H1 (cell line): ENCODE measurements at regions not wholly inside any gene's neighbourhood (a gene's known extent, or its start where the extent isn't known, plus 50 kb on each side); places are given as distances from the start of the nearest gene placed in this dataset.

Experiments used
- CTCF ChIA-PET: fragments of 300-600 bp; sonication (Branson Sonifier 250); formaldehyde crosslinking; loops from one replicate; lab custom pipeline; 2021; ENCODE audit not compliant: partially characterized antibody; lab: Charles Lee
- POLR2A ChIA-PET: fragments of 300-600 bp; sonication (Branson Sonifier 250); formaldehyde crosslinking; loops from one replicate; lab custom pipeline; 2021; ENCODE audit warnings: inconsistent platforms; ENCODE audit not compliant: partially characterized antibody; lab: Charles Lee
- DNase-seq, 2 experiments: peaks; one replicate each; pipeline versions ENCODE4 v3.0.0 to v3.0.0-alpha.2; 2010 to 2022; ENCODE audit warnings: low spot score in 2 of 2, low read depth in 1 of 2, mixed read lengths in 1 of 2
- FAIRE-seq: peaks from 2 replicates; lab custom pipeline; 2011; peaks lifted over from hg19 to GRCh38; lab: Jason Lieb, UNC
- H2AFZ ChIP-seq: 2 replicates; pipeline ENCODE4 v1.8.1; 2012; ENCODE audit warnings: low read length, inconsistent platforms
- H2AK5ac ChIP-seq: 2 replicates; pipeline ENCODE4 v1.6.1; 2013; ENCODE audit warnings: low read depth, low read length
- H2BK120ac ChIP-seq: replicated peaks from 2 replicates; pipeline ENCODE3; 2013; ENCODE audit warnings: low read depth, low read length, inconsistent platforms
- H2BK12ac ChIP-seq: 2 replicates; pipeline ENCODE4 v1.6.1; 2013; ENCODE audit warnings: low read depth, low read length
- H2BK15ac ChIP-seq: 2 replicates; pipeline ENCODE4 v1.6.1; 2013; ENCODE audit warnings: low read length
- H2BK20ac ChIP-seq: 2 replicates; pipeline ENCODE4 v1.6.1; 2013; ENCODE audit warnings: low read length
- H2BK5ac ChIP-seq: 2 replicates; pipeline ENCODE4 v1.6.1; 2013; ENCODE audit warnings: low read depth, low read length
- H3K14ac ChIP-seq: 2 replicates; pipeline ENCODE4 v1.6.1; 2013; ENCODE audit warnings: inconsistent platforms; ENCODE audit not compliant: insufficient read length
- H3K18ac ChIP-seq: 2 replicates; pipeline ENCODE4 v1.6.1; 2013; ENCODE audit warnings: low read length; ENCODE audit errors: extremely low read depth
- H3K23ac ChIP-seq: 2 replicates; pipeline ENCODE4 v1.6.1; 2013; ENCODE audit warnings: inconsistent platforms; ENCODE audit not compliant: insufficient read length
- H3K23me2 ChIP-seq: 2 replicates; pipeline ENCODE4 v1.6.1; 2013; ENCODE audit warnings: low read depth, low read length
- H3K27ac ChIP-seq: 2 replicates; pipeline ENCODE4 v1.6.1; 2011; ENCODE audit warnings: low read depth, low read length, inconsistent platforms
- H3K27me3 ChIP-seq, 4 experiments: replicated peaks in 1 of 4; 1 replicate in 1 of 4; 2 replicates in 3 of 4; pipeline versions ENCODE4 v1.6.1 to v1.8.1; 2011 to 2013; ENCODE audit warnings: low read length in 3 of 4, mild to moderate bottlenecking in 3 of 4, inconsistent platforms in 2 of 4, mixed read lengths in 2 of 4, moderate library complexity in 1 of 4; ENCODE audit not compliant: control insufficient read depth in 3 of 4, insufficient read depth in 3 of 4; ENCODE audit errors: extremely low read depth in 1 of 4
- H3K36me3 ChIP-seq, 4 experiments: 2 replicates each; pipeline versions ENCODE4 v1.6.1 to v1.8.1; 2011 to 2013; ENCODE audit warnings: mild to moderate bottlenecking in 4 of 4, low read length in 3 of 4, moderate library complexity in 2 of 4, control low read depth in 1 of 4, inconsistent platforms in 1 of 4; ENCODE audit not compliant: insufficient read depth in 4 of 4, control insufficient read depth in 2 of 4
- H3K4ac ChIP-seq: replicated peaks from 2 replicates; pipeline ENCODE3; 2013; ENCODE audit warnings: low read length, low read depth, mixed read lengths, inconsistent platforms; ENCODE audit not compliant: insufficient read length
- H3K4me1 ChIP-seq, 4 experiments: replicated peaks in 1 of 4; 1 replicate in 1 of 4; 2 replicates in 3 of 4; pipeline versions ENCODE4 v1.6.1 to v1.8.1; 2011 to 2013; ENCODE audit warnings: low read length in 3 of 4, inconsistent platforms in 2 of 4, mixed read lengths in 1 of 4; ENCODE audit not compliant: insufficient read depth in 4 of 4, control insufficient read depth in 3 of 4
- H3K4me2 ChIP-seq, 2 experiments: 2 replicates each; pipeline versions ENCODE4 v1.6.1 to v1.8.1; 2011 to 2013; ENCODE audit warnings: low read depth in 2 of 2, low read length in 2 of 2, control low read depth in 1 of 2, inconsistent platforms in 1 of 2, mild to moderate bottlenecking in 1 of 2; ENCODE audit not compliant: insufficient read depth in 1 of 2
- H3K4me3 ChIP-seq, 4 experiments: fragments of 200-600, 300-600 bp in 1 of 4; sonication (generic), shearing (Covaris generic), sonication (Bioruptor Twin) in 1 of 4; 2 replicates each; pipeline versions ENCODE4 v1.5.1 to v1.8.1; 2011 to 2016; ENCODE audit warnings: low read length in 4 of 4, low read depth in 3 of 4, control low read depth in 2 of 4, inconsistent platforms in 2 of 4, mild to moderate bottlenecking in 2 of 4, mixed read lengths in 1 of 4, moderate library complexity in 1 of 4; ENCODE audit not compliant: insufficient read depth in 2 of 4; ENCODE audit errors: extremely low read depth in 1 of 4
- H3K56ac ChIP-seq: replicated peaks from 2 replicates; pipeline ENCODE3; 2013; ENCODE audit warnings: low read depth, mild to moderate bottlenecking, mixed read lengths, low read length, inconsistent platforms; ENCODE audit not compliant: insufficient read length
- H3K79me1 ChIP-seq: 2 replicates; pipeline ENCODE4 v1.6.1; 2013; ENCODE audit warnings: low read depth, low read length, control low read depth
- H3K79me2 ChIP-seq, 2 experiments: 2 replicates each; pipeline versions ENCODE4 v1.6.1 to v1.8.1; 2012 to 2013; ENCODE audit warnings: low read length in 2 of 2, mild to moderate bottlenecking in 2 of 2, inconsistent platforms in 1 of 2; ENCODE audit not compliant: insufficient read depth in 2 of 2, control insufficient read depth in 1 of 2
- H3K9ac ChIP-seq, 4 experiments: replicated peaks in 1 of 4; 1 replicate in 1 of 4; 2 replicates in 3 of 4; pipeline versions ENCODE4 v1.6.1 to v1.8.1; 2011 to 2013; ENCODE audit warnings: low read depth in 3 of 4, low read length in 3 of 4, control low read depth in 2 of 4, mild to moderate bottlenecking in 2 of 4, moderate library complexity in 2 of 4, inconsistent platforms in 1 of 4; ENCODE audit errors: extremely low read depth in 1 of 4
- H3K9me3 ChIP-seq, 2 experiments: 2 replicates each; pipeline versions ENCODE4 v1.6.1 to v1.8.1; 2012 to 2013; ENCODE audit warnings: mild to moderate bottlenecking in 2 of 2, moderate library complexity in 2 of 2, control low read depth in 1 of 2, inconsistent platforms in 1 of 2, low read depth in 1 of 2, low read length in 1 of 2, mixed read lengths in 1 of 2; ENCODE audit not compliant: insufficient read depth in 2 of 2
- H4K20me1 ChIP-seq, 2 experiments: replicated peaks in 1 of 2; 2 replicates each; pipeline versions ENCODE3 to v1.8.1; 2011 to 2013; ENCODE audit warnings: inconsistent platforms in 2 of 2, low read length in 2 of 2, mild to moderate bottlenecking in 1 of 2; ENCODE audit not compliant: insufficient read depth in 2 of 2, control insufficient read depth in 1 of 2
- H4K5ac ChIP-seq: 2 replicates; pipeline ENCODE4 v1.6.1; 2013; ENCODE audit warnings: low read length, low read depth, mixed read lengths, inconsistent platforms; ENCODE audit not compliant: insufficient read length
- H4K8ac ChIP-seq: 2 replicates; pipeline ENCODE4 v1.8.0; 2013; ENCODE audit warnings: mild to moderate bottlenecking, moderate library complexity, low read length, inconsistent platforms; ENCODE audit not compliant: insufficient read depth; ENCODE audit errors: extremely low read depth
- H4K91ac ChIP-seq: replicated peaks from 2 replicates; pipeline ENCODE3; 2013; ENCODE audit warnings: low read length, mixed read lengths, inconsistent platforms; ENCODE audit not compliant: insufficient read length
- ATF2 ChIP-seq: IDR thresholded peaks from 2 replicates; pipeline ENCODE4 v1.6.1; 2012; ENCODE audit warnings: low read length, inconsistent platforms
- WGBS, 2 experiments: shearing (Covaris generic) in 1 of 2; methylation state at CpG; one replicate each; pipeline versions ENCODE4 v1.1.6 to v1.1.7; 2013 to 2015; ENCODE audit warnings: low lambda C conversion rate in 2 of 2, mixed read lengths in 2 of 2, inconsistent platforms in 1 of 2, low coverage in 1 of 2, missing lambda C conversion rate in 1 of 2; ENCODE audit not compliant: insufficient replicate concordance in 2 of 2, insufficient coverage in 1 of 2, insufficient read length in 1 of 2; ENCODE audit errors: extremely low coverage in 1 of 2, missing lambda C conversion rate in 1 of 2; 5-methylcytosine and 5-hydroxymethylcytosine counted together

- H2BK20ac ChIP-seq: no peak overlapping the region
- no peak for FAIRE-seq
These were observed 128.4 kb upstream of the SEL1L start for GRCh38 chr14:81662066-81662465.

More at GRCh38 chr14:81662066-81662465, 128.4 kb upstream of the SEL1L start:
- no peak overlapping the region for H3K4me3 ChIP-seq
- no peak overlapping the region for H3K56ac ChIP-seq
- no peak overlapping the region for H3K14ac ChIP-seq
- ChIA-PET CTCF (no interaction called here), POLR2A (no interaction called here)
- peaks cover 0 to 9% (median 3%) of the 10 kb centered on the region in 4 experiments; a peak in 2 of 7 replicates for H3K4me1 ChIP-seq
- DNase-seq: no peak
- H4K91ac ChIP-seq: no peak overlapping the region
- H3K4me2 ChIP-seq: no peak overlapping the region
- H2AK5ac ChIP-seq: no peak overlapping the region
- H4K8ac ChIP-seq: no peak overlapping the region
- H3K23ac ChIP-seq: no peak overlapping the region
- H2BK5ac ChIP-seq: no peak overlapping the region
- H3K36me3 ChIP-seq: no peaks in the 10 kb centered on the region
- H3K4ac ChIP-seq: no peak overlapping the region
- no peak overlapping the region for H4K5ac ChIP-seq
- no peaks in the 10 kb centered on the region for H3K9me3 ChIP-seq
- no peak overlapping the region for H2BK12ac ChIP-seq
- no peak overlapping the region for H3K9ac ChIP-seq
- WGBS, 2 experiments: 64% methylated on average over 5 of the region's 5 CpGs; no CpG with 5 or more reads in 1 of the 2 experiments
- no peaks in the 10 kb centered on the region for H3K79me1 ChIP-seq
- H3K18ac ChIP-seq: no peak overlapping the region
- no peaks in the 10 kb centered on the region for H3K27me3 ChIP-seq
- H2BK15ac ChIP-seq: no peak overlapping the region
- H3K79me2 ChIP-seq: no peaks in the 10 kb centered on the region
- no peak for TF ChIP-seq ATF2
- H2BK120ac ChIP-seq: no peak overlapping the region
- H4K20me1 ChIP-seq: no peaks in the 10 kb centered on the region
- H2AFZ ChIP-seq: no peak overlapping the region
- no peaks in the 10 kb centered on the region for H3K23me2 ChIP-seq
- H3K27ac ChIP-seq: no peak overlapping the region
